ENCODE measurements at regions not wholly inside any gene's neighbourhood (a gene's known extent, or its start where the extent isn't known, plus 50 kb on each side); places are given as distances from the start of the nearest gene placed in this dataset.

DNA sequence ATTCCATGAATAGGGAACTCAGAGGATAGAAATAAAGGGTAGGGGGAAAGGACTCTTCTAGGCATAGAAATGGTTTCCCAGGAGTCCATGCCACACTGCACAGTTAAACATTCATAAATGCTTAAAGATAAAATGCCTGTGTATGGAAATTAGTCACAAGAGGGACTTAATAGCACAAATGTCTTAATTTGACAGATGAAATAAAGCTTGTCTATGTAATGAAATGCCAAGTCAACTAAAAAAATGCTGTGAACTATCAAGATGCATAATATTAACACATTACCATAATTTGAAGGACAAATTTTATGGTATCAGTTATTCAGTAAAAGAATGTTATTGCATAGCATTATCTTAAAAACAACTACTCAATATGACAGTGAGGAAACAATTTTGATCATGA, 553.2 kb upstream of the NETO1 start:
- no peaks in the 10 kb centered on the region for H3K36me3 ChIP-seq (ENCODE audit: low read depth)
- intact Hi-C loops (cut with DNase I, micrococcal nuclease), result no loop called here
- ATAC-seq, result no peak
- no peak for DNase-seq
- TF ChIP-seq, protein P1, sequence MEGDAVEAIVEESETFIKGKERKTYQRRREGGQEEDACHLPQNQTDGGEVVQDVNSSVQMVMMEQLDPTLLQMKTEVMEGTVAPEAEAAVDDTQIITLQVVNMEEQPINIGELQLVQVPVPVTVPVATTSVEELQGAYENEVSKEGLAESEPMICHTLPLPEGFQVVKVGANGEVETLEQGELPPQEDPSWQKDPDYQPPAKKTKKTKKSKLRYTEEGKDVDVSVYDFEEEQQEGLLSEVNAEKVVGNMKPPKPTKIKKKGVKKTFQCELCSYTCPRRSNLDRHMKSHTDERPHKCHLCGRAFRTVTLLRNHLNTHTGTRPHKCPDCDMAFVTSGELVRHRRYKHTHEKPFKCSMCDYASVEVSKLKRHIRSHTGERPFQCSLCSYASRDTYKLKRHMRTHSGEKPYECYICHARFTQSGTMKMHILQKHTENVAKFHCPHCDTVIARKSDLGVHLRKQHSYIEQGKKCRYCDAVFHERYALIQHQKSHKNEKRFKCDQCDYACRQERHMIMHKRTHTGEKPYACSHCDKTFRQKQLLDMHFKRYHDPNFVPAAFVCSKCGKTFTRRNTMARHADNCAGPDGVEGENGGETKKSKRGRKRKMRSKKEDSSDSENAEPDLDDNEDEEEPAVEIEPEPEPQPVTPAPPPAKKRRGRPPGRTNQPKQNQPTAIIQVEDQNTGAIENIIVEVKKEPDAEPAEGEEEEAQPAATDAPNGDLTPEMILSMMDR (IDR thresholded peaks at IDR 0.05), result no peak
- H3K9me3 ChIP-seq, result no peaks in the 10 kb centered on the region
- no peaks in the 10 kb centered on the region for H3K4me1 ChIP-seq (ENCODE audit: low read depth)
- no peak overlapping the region for H3K4me3 ChIP-seq

DNA sequence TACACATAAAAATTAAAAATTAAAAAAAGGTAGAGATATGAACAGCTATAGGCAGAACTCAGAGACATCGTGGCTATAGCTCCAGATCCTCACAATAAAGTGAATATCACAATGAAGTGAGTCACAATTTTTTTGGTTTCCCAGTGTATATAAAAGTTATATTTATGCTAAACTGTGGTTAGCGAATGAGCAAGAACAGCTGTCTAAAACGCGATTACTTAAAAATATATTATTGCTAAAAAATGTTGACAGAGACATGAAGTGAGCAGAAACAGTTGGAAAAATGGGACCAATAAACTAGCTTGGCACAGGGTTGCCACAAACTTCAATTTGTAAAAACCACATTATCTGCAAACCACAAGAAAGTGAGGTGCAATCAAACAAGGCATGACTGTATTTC, 551.7 kb upstream of the NETO1 start:
- TF ChIP-seq, protein P1 (IDR thresholded peaks at IDR 0.05), result no peak
- intact Hi-C loops (cut with DNase I, micrococcal nuclease), result no loop called here
- Histone ChIP-seq H3K36me3 (ENCODE audit: low read depth) (no peaks in the 10 kb centered on the region), H3K9me3 (no peaks in the 10 kb centered on the region), H3K4me1 (ENCODE audit: low read depth) (no peaks in the 10 kb centered on the region), H3K4me3 (no peak overlapping the region)
- DNase-seq (no peak), ATAC-seq (no peak)

DNA sequence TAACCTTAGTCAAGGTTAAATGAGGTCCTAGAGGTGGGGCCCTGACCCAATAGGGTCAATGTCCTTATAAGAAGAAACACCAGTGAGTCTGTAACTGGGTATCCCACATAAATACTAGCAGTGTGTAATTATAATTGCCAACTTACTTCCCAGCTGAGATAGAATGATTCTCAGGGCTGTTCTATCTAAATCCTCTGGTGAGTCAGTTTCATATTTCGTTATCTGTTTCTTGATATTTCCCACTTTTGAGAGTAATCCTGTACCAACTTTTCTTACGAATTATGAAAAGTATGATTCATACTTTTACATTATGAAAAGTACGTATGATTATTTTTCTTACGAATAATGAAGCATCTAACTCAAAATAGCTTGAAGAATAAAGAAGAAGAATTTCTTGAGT, 546.8 kb upstream of the NETO1 start:
- H3K4me1 ChIP-seq (ENCODE audit: low read depth), result no peaks in the 10 kb centered on the region
- no peaks in the 10 kb centered on the region for H3K36me3 ChIP-seq (ENCODE audit: low read depth)
- H3K9me3 ChIP-seq, result no peaks in the 10 kb centered on the region
- ATAC-seq, result no peak
- TF ChIP-seq, protein P1 (IDR thresholded peaks at IDR 0.05), result no peak
- intact Hi-C loops (cut with DNase I, micrococcal nuclease), result no loop called here
- DNase-seq, result no peak
- no peak overlapping the region for H3K4me3 ChIP-seq

DNA sequence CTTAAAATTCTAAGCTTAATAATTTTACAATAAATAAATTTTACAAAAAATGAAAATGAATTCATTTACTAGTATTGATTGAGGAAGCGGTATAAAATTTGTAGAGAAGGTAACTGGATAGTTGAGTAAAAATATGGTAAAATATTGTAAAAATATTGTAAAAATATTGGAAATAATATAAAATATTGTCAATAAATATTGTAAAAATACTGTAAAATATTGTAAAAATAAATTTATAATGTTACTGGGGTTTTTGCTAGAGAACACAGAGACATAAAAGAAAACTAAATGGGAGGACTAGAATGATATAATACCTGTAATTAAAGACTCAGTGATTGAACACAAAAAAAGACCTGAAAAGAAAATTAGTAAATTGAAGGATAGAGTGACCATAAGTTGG, 546.3 kb upstream of the NETO1 start:
- Histone ChIP-seq H3K4me1 (ENCODE audit: low read depth) (no peaks in the 10 kb centered on the region), H3K4me3 (no peak overlapping the region), H3K9me3 (no peaks in the 10 kb centered on the region), H3K36me3 (ENCODE audit: low read depth) (no peaks in the 10 kb centered on the region)
- ATAC-seq, result no peak
- TF ChIP-seq, protein P1 (IDR thresholded peaks at IDR 0.05), result no peak
- DNase-seq, result no peak
- intact Hi-C loops (cut with DNase I, micrococcal nuclease), result no loop called here

DNA sequence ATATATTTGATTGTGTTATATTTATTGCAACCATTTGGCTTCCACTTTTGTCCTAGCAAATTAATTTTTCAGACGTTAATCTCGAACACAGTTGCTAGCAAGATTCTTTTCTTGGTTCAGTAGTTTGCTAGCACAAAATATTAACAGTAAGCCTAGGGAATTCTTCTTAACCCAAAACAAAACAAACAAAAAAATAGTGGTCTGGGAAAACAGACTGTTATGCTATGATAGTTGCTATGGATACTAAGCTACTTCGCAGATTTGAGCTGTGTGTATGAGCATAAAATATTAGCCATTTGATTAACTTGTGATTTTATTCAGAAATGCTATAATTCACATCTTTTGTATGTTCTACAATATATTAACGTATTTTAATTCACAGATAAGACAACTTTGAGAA, 541.5 kb upstream of the NETO1 start:
- TF ChIP-seq, protein P1 (IDR thresholded peaks at IDR 0.05), result no peak
- no peaks in the 10 kb centered on the region for H3K4me1 ChIP-seq (ENCODE audit: low read depth)
- DNase-seq (no peak), ATAC-seq (no peak)
- no peaks in the 10 kb centered on the region for H3K9me3 ChIP-seq
- no peak overlapping the region for H3K4me3 ChIP-seq
- intact Hi-C loops (cut with DNase I, micrococcal nuclease), result no loop called here
- H3K36me3 ChIP-seq (ENCODE audit: low read depth), result no peaks in the 10 kb centered on the region

DNA sequence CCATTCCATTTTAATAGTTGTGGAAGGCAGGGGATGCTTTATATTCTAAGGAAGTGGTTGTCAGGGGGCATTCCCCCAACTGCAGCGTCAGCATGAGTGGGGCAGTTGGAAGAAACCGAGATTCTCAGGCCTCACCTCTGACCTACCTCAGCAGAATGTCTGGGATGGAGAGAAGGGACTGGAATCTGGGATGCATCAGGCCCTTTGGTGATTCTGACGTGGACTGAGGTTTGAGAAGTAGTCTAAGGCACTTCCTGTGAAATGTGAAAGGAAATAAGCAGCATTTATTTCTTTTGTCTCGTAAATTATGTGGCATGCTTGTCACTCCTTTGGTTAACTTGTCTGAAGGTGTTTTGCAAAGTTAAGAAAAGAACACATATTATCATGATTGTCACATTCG, 540.7 kb upstream of the NETO1 start:
- H3K4me1 ChIP-seq (ENCODE audit: low read depth), result no peaks in the 10 kb centered on the region
- intact Hi-C loops (cut with DNase I, micrococcal nuclease), result no loop called here
- DNase-seq, result no peak
- no peak overlapping the region for H3K4me3 ChIP-seq
- H3K36me3 ChIP-seq (ENCODE audit: low read depth), result no peaks in the 10 kb centered on the region
- no peak for ATAC-seq
- TF ChIP-seq, protein P1 (IDR thresholded peaks at IDR 0.05), result no peak
- no peaks in the 10 kb centered on the region for H3K9me3 ChIP-seq
